ENCODE measurements at regions not wholly inside any gene's neighbourhood (a gene's known extent, or its start where the extent isn't known, plus 50 kb on each side); places are given as distances from the start of the nearest gene placed in this dataset.

GRCh38 chr7:86981127-86981526 is 78.3 kb downstream of the ELAPOR2 start:
- in situ Hi-C loops (cut with MboI; ENCODE audit: low pct_unique_long_range_greater_than_20kb, low sequenced_read_pairs, unreplicated experiment) = no loop called here
- DNase-seq (ENCODE audit: low spot score) = no peak
- no peak for TF ChIP-seq CTCF (IDR thresholded peaks at IDR 0.05; ENCODE audit: extremely low read depth, insufficient read depth, missing control alignments)

GRCh38 chr7:86980223-86980622 is 79.2 kb downstream of the ELAPOR2 start:
- DNase-seq (ENCODE audit: low spot score) = no peak
- in situ Hi-C loops (cut with MboI; ENCODE audit: low pct_unique_long_range_greater_than_20kb, low sequenced_read_pairs, unreplicated experiment) = no loop called here
- TF ChIP-seq CTCF (IDR thresholded peaks at IDR 0.05; ENCODE audit: extremely low read depth, insufficient read depth, missing control alignments) = no peak

- TF ChIP-seq CTCF (IDR thresholded peaks at IDR 0.05; ENCODE audit: extremely low read depth, insufficient read depth, missing control alignments) = no peak
- DNase-seq (ENCODE audit: low spot score) = peak; percentile 43
- in situ Hi-C loops (cut with MboI; ENCODE audit: low pct_unique_long_range_greater_than_20kb, low sequenced_read_pairs, unreplicated experiment) = no loop called here
Measured at GRCh38 chr7:86978808-86979506, 80.5 kb downstream of the ELAPOR2 start.

GRCh38 chr7:86976958-86977357 is 82.5 kb downstream of the ELAPOR2 start:
- in situ Hi-C loops (cut with MboI; ENCODE audit: low pct_unique_long_range_greater_than_20kb, low sequenced_read_pairs, unreplicated experiment) = no loop called here

GRCh38 chr7:86975914-86976313 is 83.5 kb downstream of the ELAPOR2 start:
- in situ Hi-C loops (cut with MboI; ENCODE audit: low pct_unique_long_range_greater_than_20kb, low sequenced_read_pairs, unreplicated experiment) = no loop called here
- no peak for TF ChIP-seq CTCF (IDR thresholded peaks at IDR 0.05; ENCODE audit: extremely low read depth, insufficient read depth, missing control alignments)
- DNase-seq (ENCODE audit: low spot score) = no peak

More at GRCh38 chr7:86976958-86977357, 82.5 kb downstream of the ELAPOR2 start:
- DNase-seq (ENCODE audit: low spot score) = no peak
- TF ChIP-seq CTCF (IDR thresholded peaks at IDR 0.05; ENCODE audit: extremely low read depth, insufficient read depth, missing control alignments) = no peak

GRCh38 chr7:86975449-86975848 is 84.0 kb downstream of the ELAPOR2 start:
- no peak for TF ChIP-seq CTCF (IDR thresholded peaks at IDR 0.05; ENCODE audit: extremely low read depth, insufficient read depth, missing control alignments)
- in situ Hi-C loops (cut with MboI; ENCODE audit: low pct_unique_long_range_greater_than_20kb, low sequenced_read_pairs, unreplicated experiment) = no loop called here

More at GRCh38 chr7:86975449-86975848, 84.0 kb downstream of the ELAPOR2 start:
- DNase-seq (ENCODE audit: low spot score) = no peak

All from GM13977 (cell line).